Astrocyte of the cerebellum (primary cell): ENCODE measurements at regions not wholly inside any gene's neighbourhood (a gene's known extent, or its start where the extent isn't known, plus 50 kb on each side); places are given as distances from the start of the nearest gene placed in this dataset.

Experiments
- DNase-seq: peaks from one replicate; pipeline ENCODE4 v3.0.0-alpha.2; 2011; ENCODE audit warnings: low read depth
- H3K4me3 ChIP-seq: 2 replicates; pipeline ENCODE4 v1.5.1; 2011; ENCODE audit warnings: mild to moderate bottlenecking, low read depth, low read length, moderate library complexity
- in situ Hi-C: cut with HindIII; loops from 2 replicates; pipeline ENCODE4 v1.10.0; 2017; ENCODE audit warnings: low sequenced_read_pairs
- TF ChIP-seq, protein P1 (sequence below): IDR thresholded peaks from 2 replicates; pipeline ENCODE4 v1.5.1; 2012; ENCODE audit warnings: low read length, low read depth, moderate library complexity, mild to moderate bottlenecking; ENCODE audit errors: missing control alignments

DNA sequence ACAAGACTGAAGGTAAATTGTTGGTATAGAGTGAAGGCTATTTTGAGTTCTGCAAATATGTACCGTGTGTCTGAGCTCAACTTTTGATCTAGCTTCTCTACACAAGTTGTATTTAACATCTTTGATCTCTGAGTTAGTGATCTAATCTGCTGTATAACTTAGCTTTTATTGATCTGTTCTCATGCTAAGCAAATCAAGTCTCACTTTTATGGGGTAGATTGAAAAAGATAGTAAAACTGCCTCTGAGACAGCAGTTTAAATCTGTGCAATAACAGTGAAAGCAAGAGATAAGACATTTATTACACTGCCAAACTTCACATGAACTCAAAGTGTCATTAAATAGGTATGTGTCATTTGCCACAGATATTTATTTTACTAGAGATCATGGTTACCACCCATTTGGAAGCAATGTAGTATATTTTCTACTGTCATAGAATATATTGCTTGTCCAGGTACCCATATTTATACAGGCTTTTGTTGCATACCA, 477.3 kb downstream of the ISL1 start:
- no peak overlapping the region for H3K4me3 ChIP-seq
- DNase-seq = no peak
- in situ Hi-C loops = no loop called here
- TF ChIP-seq, protein P1, sequence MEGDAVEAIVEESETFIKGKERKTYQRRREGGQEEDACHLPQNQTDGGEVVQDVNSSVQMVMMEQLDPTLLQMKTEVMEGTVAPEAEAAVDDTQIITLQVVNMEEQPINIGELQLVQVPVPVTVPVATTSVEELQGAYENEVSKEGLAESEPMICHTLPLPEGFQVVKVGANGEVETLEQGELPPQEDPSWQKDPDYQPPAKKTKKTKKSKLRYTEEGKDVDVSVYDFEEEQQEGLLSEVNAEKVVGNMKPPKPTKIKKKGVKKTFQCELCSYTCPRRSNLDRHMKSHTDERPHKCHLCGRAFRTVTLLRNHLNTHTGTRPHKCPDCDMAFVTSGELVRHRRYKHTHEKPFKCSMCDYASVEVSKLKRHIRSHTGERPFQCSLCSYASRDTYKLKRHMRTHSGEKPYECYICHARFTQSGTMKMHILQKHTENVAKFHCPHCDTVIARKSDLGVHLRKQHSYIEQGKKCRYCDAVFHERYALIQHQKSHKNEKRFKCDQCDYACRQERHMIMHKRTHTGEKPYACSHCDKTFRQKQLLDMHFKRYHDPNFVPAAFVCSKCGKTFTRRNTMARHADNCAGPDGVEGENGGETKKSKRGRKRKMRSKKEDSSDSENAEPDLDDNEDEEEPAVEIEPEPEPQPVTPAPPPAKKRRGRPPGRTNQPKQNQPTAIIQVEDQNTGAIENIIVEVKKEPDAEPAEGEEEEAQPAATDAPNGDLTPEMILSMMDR = no peak

DNA sequence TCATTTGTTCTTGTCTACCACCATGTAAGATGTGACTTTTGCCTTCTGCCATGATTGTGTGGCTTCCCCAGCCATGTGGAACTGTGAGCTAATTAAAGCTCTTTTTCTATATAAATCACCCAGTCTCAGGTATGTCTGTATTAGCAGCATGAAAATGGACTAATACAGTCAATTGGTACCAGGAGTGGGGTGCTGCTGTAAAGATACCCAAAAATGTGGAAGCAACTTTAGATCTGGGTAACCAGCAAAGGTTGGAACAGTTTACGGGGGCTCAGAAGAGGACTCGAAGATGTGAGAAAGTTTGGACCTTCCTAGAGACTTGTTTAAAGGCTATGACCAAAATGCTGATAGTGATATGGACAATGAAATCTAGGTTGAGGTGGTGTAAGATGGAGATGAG, 488.9 kb downstream of the ISL1 start:
- TF ChIP-seq, protein P1 = no peak

DNA sequence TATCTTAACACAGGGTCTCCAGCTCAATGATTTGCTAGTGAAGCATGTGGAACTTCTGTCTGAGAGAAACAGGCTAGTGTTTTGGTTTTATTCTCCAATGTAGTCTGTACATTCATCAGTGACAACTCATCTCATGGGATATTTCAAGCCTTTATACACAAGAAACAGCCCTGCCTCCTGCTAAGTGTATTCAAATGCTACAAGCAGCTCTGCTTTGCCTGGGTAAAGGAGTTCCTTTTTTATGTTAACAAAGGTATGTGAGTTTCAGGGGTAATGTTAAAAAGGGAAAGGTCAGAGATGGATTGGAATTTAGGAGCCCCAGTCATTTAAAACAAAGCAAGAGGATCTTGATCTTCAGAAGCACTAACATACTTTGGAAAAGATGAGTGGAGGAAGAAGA, 498.7 kb downstream of the ISL1 start:
- DNase-seq = no peak
- TF ChIP-seq, protein P1 = no peak
- H3K4me3 ChIP-seq = no peak overlapping the region
- in situ Hi-C loops = no loop called here

More for the DNA sequence above, 488.9 kb downstream of the ISL1 start:
- in situ Hi-C loops = no loop called here
- no peak overlapping the region for H3K4me3 ChIP-seq
- no peak for DNase-seq

DNA sequence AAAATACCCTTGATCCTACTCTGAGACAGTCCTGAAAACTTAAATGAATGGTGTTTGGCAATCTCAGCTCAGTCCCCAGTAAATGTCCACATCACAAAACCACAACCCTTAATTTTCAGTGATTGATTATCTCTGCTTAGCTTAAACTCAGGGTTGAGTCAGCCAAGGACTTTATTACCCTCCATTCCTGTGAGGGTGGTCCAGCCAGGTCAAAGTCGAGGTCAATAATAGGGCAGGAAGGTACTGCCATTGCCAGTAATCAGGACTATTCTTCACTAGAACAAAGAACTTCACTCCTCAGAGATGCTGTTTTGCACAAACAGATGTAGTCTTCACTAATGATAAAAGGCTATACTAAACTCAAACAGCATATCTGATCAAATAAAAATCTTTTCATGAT, 499.4 kb downstream of the ISL1 start:
- TF ChIP-seq, protein P1 = no peak
- DNase-seq = no peak
- H3K4me3 ChIP-seq = no peak overlapping the region
- in situ Hi-C loops = no loop called here

DNA sequence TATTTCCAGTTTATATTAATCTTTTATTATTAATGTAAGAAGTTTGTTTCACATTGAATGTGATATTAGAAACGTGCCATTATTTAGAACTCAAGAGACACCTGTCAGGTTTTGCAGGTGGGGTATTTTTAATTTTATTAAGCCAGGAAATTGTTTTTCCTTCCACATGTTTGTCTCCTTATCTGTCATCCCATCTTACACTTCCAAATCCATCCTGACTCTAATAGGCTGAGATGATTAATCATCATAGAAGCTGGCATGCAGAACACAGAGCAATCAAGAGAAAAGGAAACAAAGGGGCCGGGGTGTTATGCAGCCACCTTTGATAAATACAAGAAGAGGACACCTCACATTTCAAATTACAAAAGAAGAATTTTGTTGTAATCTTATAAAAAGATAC, 506.5 kb downstream of the ISL1 start:
- in situ Hi-C loops = no loop called here
- no peak overlapping the region for H3K4me3 ChIP-seq
- TF ChIP-seq, protein P1 = no peak
- no peak for DNase-seq

DNA sequence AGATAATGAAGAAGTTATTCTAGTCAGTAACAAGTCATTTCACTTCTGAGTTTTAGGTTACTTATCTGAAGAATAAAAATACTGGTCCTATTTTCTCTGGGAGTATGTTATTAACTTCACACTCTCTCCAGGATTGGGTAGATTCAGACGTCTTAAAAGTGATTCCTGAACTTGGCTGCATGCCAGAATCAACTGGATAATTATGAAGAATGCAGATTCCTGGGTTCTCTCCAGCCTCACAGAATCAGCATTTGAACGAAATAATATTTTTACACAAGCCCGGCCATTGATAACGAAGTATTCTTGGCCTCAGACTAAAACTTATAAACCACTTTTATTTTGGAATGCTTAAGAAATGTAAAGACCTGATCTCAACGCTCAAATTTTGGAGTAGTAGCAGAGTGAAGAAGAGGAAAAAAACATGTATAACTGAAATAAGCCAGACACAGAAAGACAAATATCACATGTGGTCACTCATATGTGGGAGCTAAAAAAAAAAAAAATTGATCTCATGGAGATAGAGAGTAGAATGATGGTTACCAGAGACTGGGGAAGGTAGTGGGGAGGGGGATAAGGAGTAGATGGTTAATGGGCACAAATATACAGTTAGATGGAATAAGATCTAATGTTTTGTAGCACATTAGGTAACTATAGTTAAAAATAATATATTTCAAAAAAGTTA, 507.3 kb downstream of the ISL1 start:
- TF ChIP-seq, protein P1 = no peak
- no peak for DNase-seq
- H3K4me3 ChIP-seq = no peak overlapping the region
- in situ Hi-C loops = no loop called here
